ENCODE measurements at regions not wholly inside any gene's neighbourhood (a gene's known extent, or its start where the extent isn't known, plus 50 kb on each side); places are given as distances from the start of the nearest gene placed in this dataset.

- TF ChIP-seq POLR2A (IDR thresholded peaks at IDR 0.05) (no peak), CTCF (IDR thresholded peaks at IDR 0.05) (no peak)
- Histone ChIP-seq H3K9me3 (no peaks in the 10 kb centered on the region), H3K4me3 (no peak overlapping the region), H3K4me1 (no peaks in the 10 kb centered on the region), H3K27me3 (no peaks in the 10 kb centered on the region), H3K27ac (no peak overlapping the region), H3K36me3 (ENCODE audit: low read depth, missing control alignments) (no peaks in the 10 kb centered on the region)
- WGBS, 2 donors, result 81 to 83% methylated on average over 3 of the region's 3 CpGs
- DNase-seq, result no peak
- intact Hi-C loops (cut with DNase I; ENCODE audit: low total_unique reads), result no loop called here
Observed at GRCh38 chr1:5354681-5355080, 637.5 kb downstream of the NPHP4 start.

GRCh38 chr1:5351366-5351765, 640.9 kb downstream of the NPHP4 start:
- no peaks in the 10 kb centered on the region for H3K9me3 ChIP-seq
- no peaks in the 10 kb centered on the region for H3K4me1 ChIP-seq
- intact Hi-C loops (cut with DNase I; ENCODE audit: low total_unique reads), result no loop called here
- H3K4me3 ChIP-seq, result no peak overlapping the region
- TF ChIP-seq POLR2A (IDR thresholded peaks at IDR 0.05) (no peak), CTCF (IDR thresholded peaks at IDR 0.05) (no peak)
- no peaks in the 10 kb centered on the region for H3K36me3 ChIP-seq (ENCODE audit: low read depth, missing control alignments)
- WGBS, 2 donors, result 77 to 81% methylated on average over 4 of the region's 4 CpGs
- no peaks in the 10 kb centered on the region for H3K27me3 ChIP-seq
- no peak overlapping the region for H3K27ac ChIP-seq
- no peak for DNase-seq

- no peaks in the 10 kb centered on the region for H3K36me3 ChIP-seq (ENCODE audit: low read depth, missing control alignments)
- WGBS, 2 donors, result 81 to 88% methylated on average over 6 of the region's 6 CpGs
- H3K4me1 ChIP-seq, result no peaks in the 10 kb centered on the region
- TF ChIP-seq POLR2A (IDR thresholded peaks at IDR 0.05), result no peak
- TF ChIP-seq CTCF (IDR thresholded peaks at IDR 0.05), result no peak
- no peak for DNase-seq
- no peak overlapping the region for H3K4me3 ChIP-seq
- no peak overlapping the region for H3K27ac ChIP-seq
- intact Hi-C loops (cut with DNase I; ENCODE audit: low total_unique reads), result no loop called here
- no peaks in the 10 kb centered on the region for H3K27me3 ChIP-seq
- H3K9me3 ChIP-seq, result no peaks in the 10 kb centered on the region
Observed at GRCh38 chr1:5349526-5349925, 642.7 kb downstream of the NPHP4 start.

GRCh38 chr1:5348732-5349465, 643.3 kb downstream of the NPHP4 start:
- no peaks in the 10 kb centered on the region for H3K27me3 ChIP-seq
- H3K9me3 ChIP-seq, result no peaks in the 10 kb centered on the region
- no peak for TF ChIP-seq CTCF (IDR thresholded peaks at IDR 0.05)
- TF ChIP-seq POLR2A (IDR thresholded peaks at IDR 0.05), result no peak
- 72 to 80% methylated on average over 15 of the region's 15 CpGs for WGBS, 2 donors
- H3K36me3 ChIP-seq (ENCODE audit: low read depth, missing control alignments), result no peaks in the 10 kb centered on the region
- DNase-seq, result peak; percentile 15
- H3K4me1 ChIP-seq, result no peaks in the 10 kb centered on the region
- no peak overlapping the region for H3K27ac ChIP-seq
- intact Hi-C loops (cut with DNase I; ENCODE audit: low total_unique reads), result no loop called here
- H3K4me3 ChIP-seq, result no peak overlapping the region

- Histone ChIP-seq H3K27ac (no peak overlapping the region), H3K4me3 (no peak overlapping the region), H3K4me1 (no peaks in the 10 kb centered on the region), H3K36me3 (ENCODE audit: low read depth, missing control alignments) (no peaks in the 10 kb centered on the region), H3K27me3 (no peaks in the 10 kb centered on the region), H3K9me3 (no peaks in the 10 kb centered on the region)
- no peak for DNase-seq
- 68 to 83% methylated on average over 7 to 8 of the region's 8 CpGs for WGBS, 2 donors
- TF ChIP-seq CTCF (IDR thresholded peaks at IDR 0.05), result no peak
- TF ChIP-seq POLR2A (IDR thresholded peaks at IDR 0.05), result no peak
- intact Hi-C loops (cut with DNase I; ENCODE audit: low total_unique reads), result no loop called here
Observed at GRCh38 chr1:5347726-5348125, 644.5 kb downstream of the NPHP4 start.
